HEK293T (cell line): ENCODE measurements at regions not wholly inside any gene's neighbourhood (a gene's known extent, or its start where the extent isn't known, plus 50 kb on each side); places are given as distances from the start of the nearest gene placed in this dataset.

Source experiments
- CTCF ChIA-PET: fragments of 350-600 bp; formaldehyde crosslinking; extraction: SDS; loops from one replicate; lab custom pipeline; 2021; ENCODE audit warnings: antibody characterized with exemption, inconsistent platforms; lab: Yijun Ruan, JAX
- POLR2A ChIA-PET: fragments of 350-600 bp; formaldehyde crosslinking; extraction: SDS; loops from one replicate; lab custom pipeline; 2020; ENCODE audit warnings: antibody characterized with exemption, inconsistent platforms; lab: Yijun Ruan, JAX
- DNase-seq: peaks from one replicate; pipeline ENCODE4 v3.0.0; 2012; ENCODE audit warnings: mixed read lengths; ENCODE audit errors: extremely low spot score
- ARNT ChIP-seq: fragments of 450-650 bp; IDR thresholded peaks from 2 replicates; pipeline ENCODE4 v1.6.1; 2017; ENCODE audit warnings: mild to moderate bottlenecking
- BHLHE40 ChIP-seq: fragments of 450-650 bp; IDR thresholded peaks from 2 replicates; pipeline ENCODE4 v1.6.1; 2016; ENCODE audit warnings: mild to moderate bottlenecking, moderate library complexity, borderline replicate concordance
- CTBP1 ChIP-seq: fragments of 450-650 bp; IDR thresholded peaks from 2 replicates; pipeline ENCODE4 v1.6.1; 2016; ENCODE audit warnings: borderline replicate concordance
- ELF4 ChIP-seq: fragments of 450-650 bp; IDR thresholded peaks from 2 replicates; pipeline ENCODE4 v1.6.1; 2017; ENCODE audit warnings: antibody characterized with exemption
- FOXA1 ChIP-seq: fragments of 450-650 bp; IDR thresholded peaks from 2 replicates; pipeline ENCODE4 v1.6.1; 2016; ENCODE audit warnings: mild to moderate bottlenecking
- FOXK2 ChIP-seq: fragments of 450-650 bp; IDR thresholded peaks from 2 replicates; pipeline ENCODE4 v1.6.1; 2016; ENCODE audit warnings: mild to moderate bottlenecking
- FOXM1 ChIP-seq: fragments of 450-650 bp; IDR thresholded peaks from 2 replicates; pipeline ENCODE4 v1.6.1; 2017; ENCODE audit warnings: mild to moderate bottlenecking, borderline replicate concordance
- HDGF ChIP-seq: fragments of 450-650 bp; IDR thresholded peaks from 2 replicates; pipeline ENCODE4 v1.6.1; 2017; ENCODE audit warnings: antibody characterized with exemption, borderline replicate concordance
- L3MBTL2 ChIP-seq: fragments of 450-650 bp; conservative IDR thresholded peaks from 2 replicates; pipeline ENCODE4 v1.6.1; 2016; ENCODE audit warnings: mild to moderate bottlenecking
- LEF1 ChIP-seq: fragments of 450-650 bp; IDR thresholded peaks from 2 replicates; pipeline ENCODE4 v1.6.1; 2017; ENCODE audit warnings: mild to moderate bottlenecking, borderline replicate concordance
- NFRKB ChIP-seq: fragments of 450-650 bp; IDR thresholded peaks from 2 replicates; pipeline ENCODE4 v1.6.1; 2016; ENCODE audit warnings: mild to moderate bottlenecking, moderate library complexity
- PKNOX1 ChIP-seq: fragments of 450-650 bp; IDR thresholded peaks from 2 replicates; pipeline ENCODE4 v1.6.1; 2016
- SP1 ChIP-seq: fragments of 450-650 bp; IDR thresholded peaks from 2 replicates; pipeline ENCODE4 v1.6.1; 2017
- SUZ12 ChIP-seq: fragments of 450-650 bp; IDR thresholded peaks from 2 replicates; pipeline ENCODE4 v1.6.1; 2016; ENCODE audit warnings: mild to moderate bottlenecking
- TARDBP ChIP-seq: fragments of 450-650 bp; IDR thresholded peaks from 2 replicates; pipeline ENCODE4 v1.6.1; 2016
- ZNF384 ChIP-seq: fragments of 450-650 bp; IDR thresholded peaks from 2 replicates; pipeline ENCODE4 v1.6.1; 2016

DNA sequence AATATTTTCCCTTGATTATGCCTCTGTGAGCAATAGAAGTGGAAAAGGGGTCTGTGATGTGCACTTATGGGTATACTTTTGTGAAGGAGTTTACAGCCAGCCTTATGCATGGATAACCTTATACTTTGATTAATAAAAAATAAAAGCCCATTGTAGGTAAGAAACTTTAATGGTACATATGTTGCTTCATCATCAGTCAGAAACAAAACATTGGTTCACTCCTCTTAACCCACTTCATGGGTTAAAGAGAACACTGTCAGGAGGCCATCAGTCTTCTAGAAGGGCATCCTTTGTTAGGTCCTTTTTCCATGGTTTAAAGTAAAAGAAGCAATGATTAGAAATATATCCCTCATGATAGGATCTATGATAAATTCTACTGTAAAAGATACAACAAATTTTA, 952.1 kb upstream of the MIR17HG start:
- no peak for TF ChIP-seq BHLHE40
- TF ChIP-seq FOXK2, result no peak
- TF ChIP-seq L3MBTL2, result no peak
- TF ChIP-seq NFRKB, result no peak
- no peak for TF ChIP-seq HDGF
- TF ChIP-seq CTBP1, result no peak
- no peak for TF ChIP-seq ZNF384
- TF ChIP-seq TARDBP, result no peak
- TF ChIP-seq FOXM1, result no peak
- no peak for TF ChIP-seq SUZ12
- no peak for TF ChIP-seq FOXA1
- no peak for TF ChIP-seq ARNT
- no peak for TF ChIP-seq PKNOX1
- TF ChIP-seq ELF4, result no peak
- no peak for TF ChIP-seq SP1
- no peak for TF ChIP-seq LEF1
- ChIA-PET CTCF (no interaction called here), POLR2A (no interaction called here)
- no peak for DNase-seq

DNA sequence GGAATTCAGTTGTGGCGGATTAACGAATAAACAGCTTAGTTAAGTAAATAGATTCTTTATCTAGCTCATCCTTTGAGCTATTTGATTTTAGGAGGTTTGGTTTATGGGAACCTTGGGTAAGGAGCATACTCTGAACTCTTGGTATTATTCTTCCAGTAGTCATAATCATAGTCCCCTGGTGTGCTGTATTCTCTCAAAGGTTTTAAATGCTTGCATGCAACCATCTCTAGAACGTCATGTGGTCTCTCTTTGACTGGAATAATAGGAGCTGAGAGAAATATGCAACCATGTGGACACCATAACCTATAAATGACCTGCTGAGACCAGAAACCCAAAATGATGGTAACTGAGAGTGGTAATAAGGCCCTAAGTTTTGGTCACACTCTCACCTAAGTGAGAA, 951.6 kb upstream of the MIR17HG start:
- no peak for DNase-seq
- TF ChIP-seq ZNF384 (no peak), FOXM1 (no peak), LEF1 (no peak), ARNT (no peak), NFRKB (no peak), CTBP1 (no peak), SP1 (no peak), PKNOX1 (no peak), TARDBP (no peak), ELF4 (no peak), HDGF (no peak), SUZ12 (no peak), FOXK2 (no peak), L3MBTL2 (no peak), BHLHE40 (no peak), FOXA1 (no peak)
- CTCF ChIA-PET, result no interaction called here
- POLR2A ChIA-PET, result no interaction called here

DNA sequence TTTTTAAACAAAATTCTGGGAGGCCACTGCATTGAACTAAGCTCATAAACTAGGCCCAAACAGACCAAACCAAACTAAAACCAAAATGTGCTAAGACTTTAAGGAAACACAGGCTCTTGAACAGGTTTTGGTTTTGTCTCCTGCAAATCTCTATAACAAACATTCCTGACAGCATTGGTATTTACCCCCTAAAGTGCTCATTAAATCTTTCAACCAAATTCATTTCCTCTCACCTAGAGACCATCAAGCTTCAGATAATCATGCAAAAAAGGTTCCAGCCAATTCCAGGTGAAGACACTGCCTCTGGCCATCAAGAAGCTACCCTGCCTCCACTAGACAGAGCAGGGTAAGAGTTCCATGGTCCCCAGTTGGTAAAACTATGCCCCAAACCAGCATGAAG, 951.2 kb upstream of the MIR17HG start:
- CTCF ChIA-PET, result no interaction called here
- TF ChIP-seq CTBP1 (no peak), ARNT (no peak), ELF4 (no peak), FOXA1 (no peak), L3MBTL2 (no peak), LEF1 (no peak), PKNOX1 (no peak), HDGF (no peak), FOXM1 (no peak), NFRKB (no peak), BHLHE40 (no peak), SP1 (no peak)
- DNase-seq, result no peak
- POLR2A ChIA-PET, result no interaction called here

- no peak for TF ChIP-seq TARDBP
- no peak for TF ChIP-seq CTBP1
- TF ChIP-seq BHLHE40, result no peak
- TF ChIP-seq ARNT, result no peak
- TF ChIP-seq SP1, result no peak
- ChIA-PET CTCF (interaction anchor here (0.7 kb wide), 1 partner anchor 65 kb away, joined by 3 read pairs; no protein-coding TSS in a partner anchor), POLR2A (no interaction called here)
- DNase-seq, result no peak
These were observed 950.0 kb upstream of the MIR17HG start for GRCh38 chr13:90397503-90397902.

DNA sequence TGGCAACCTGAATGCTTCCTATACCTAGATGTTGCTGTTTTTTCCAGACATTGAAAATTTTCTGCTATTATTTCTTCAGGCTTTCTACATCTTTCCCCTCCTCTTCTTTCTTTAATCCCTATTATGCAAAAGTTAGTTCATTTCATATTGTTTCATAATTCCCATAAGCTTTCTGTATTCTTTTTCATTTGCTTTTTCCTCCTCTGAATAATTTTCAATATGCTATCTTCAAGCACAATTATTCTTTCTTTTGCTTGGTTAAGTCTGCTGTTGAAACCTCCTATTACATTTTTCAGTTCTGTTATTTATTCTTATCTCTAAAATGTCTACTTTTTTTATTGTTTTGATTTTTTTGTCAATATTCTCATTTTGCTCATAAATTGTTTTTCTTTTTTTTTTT, 947.1 kb upstream of the MIR17HG start:
- CTCF ChIA-PET, result no interaction called here
- TF ChIP-seq ZNF384 (no peak), PKNOX1 (no peak), ARNT (no peak)
- no peak for DNase-seq
- POLR2A ChIA-PET, result no interaction called here

GRCh38 chr13:90401150-90401549, 946.3 kb upstream of the MIR17HG start:
- CTCF ChIA-PET, result no interaction called here
- POLR2A ChIA-PET, result no interaction called here
- DNase-seq, result no peak
- TF ChIP-seq CTBP1 (no peak), ELF4 (no peak), NFRKB (no peak), FOXK2 (no peak), TARDBP (no peak), LEF1 (no peak), SUZ12 (no peak), ARNT (no peak)

GRCh38 chr13:90402102-90402501, 945.4 kb upstream of the MIR17HG start:
- DNase-seq, result no peak
- no peak for TF ChIP-seq L3MBTL2
- TF ChIP-seq SP1, result no peak
- no peak for TF ChIP-seq BHLHE40
- TF ChIP-seq FOXM1, result no peak
- no peak for TF ChIP-seq ZNF384
- no peak for TF ChIP-seq FOXA1
- TF ChIP-seq LEF1, result no peak
- CTCF ChIA-PET, result no interaction called here
- POLR2A ChIA-PET, result no interaction called here
